Right cardiac atrium (tissue), 5 donors: ENCODE measurements at regions not wholly inside any gene's neighbourhood (a gene's known extent, or its start where the extent isn't known, plus 50 kb on each side); places are given as distances from the start of the nearest gene placed in this dataset.

Experiments used
- ATAC-seq, 2 donors: fragments of 200-7000 bp; cut with Tn5 transposase; one replicate each; pipeline versions ENCODE4 v1.8.0 to v1.9.1; 2020; ENCODE audit warnings: moderate library complexity in 2 of 2, mild to moderate bottlenecking in 1 of 2
- DNase-seq, 3 donors: peaks; one replicate each; pipeline ENCODE4 v3.0.0-alpha.2; 2020
- H3K27ac ChIP-seq: one replicate; pipeline ENCODE4 v1.5.1; 2013; ENCODE audit warnings: mild to moderate bottlenecking, low read length, control low read depth, moderate library complexity
- H3K27me3 ChIP-seq: one replicate; pipeline ENCODE4 v1.6.1; 2013; ENCODE audit not compliant: control insufficient read depth, insufficient read depth
- H3K4me1 ChIP-seq: one replicate; pipeline ENCODE4 v1.6.1; 2013; ENCODE audit warnings: low read length; ENCODE audit not compliant: control insufficient read depth, insufficient read depth
- H3K4me3 ChIP-seq: one replicate; pipeline ENCODE4 v1.5.1; 2013; ENCODE audit warnings: low read length, control low read depth
- H3K9me3 ChIP-seq: one replicate; pipeline ENCODE4 v1.6.1; 2013; ENCODE audit warnings: low read length; ENCODE audit not compliant: control insufficient read depth
- WGBS: extraction: QIAGEN DNeasy Blood & Tissue Kit; methylation state at CpG from one replicate; pipeline ENCODE4 v1.1.7; 2013; 5-methylcytosine and 5-hydroxymethylcytosine counted together
- intact Hi-C, 4 donors: fragments of 100-400 bp; cut with DNase I; formaldehyde crosslinking; loops; one replicate each; pipeline versions ENCODE4 v1.11.0 to v1.14.0; 2022 to 2023
- donor health status: healthy with polysubstance abuse.
- donor health status: DM: no; HTN: yes; CAD: no.
- donor health status: DM: no; HTN: no; CAD: no.
- donor health status: DM: no; HTN: yes; CAD: no; lungs with severe emphysema.
- donor health status: DM: yes; HTN: yes; CAD: no.

DNA sequence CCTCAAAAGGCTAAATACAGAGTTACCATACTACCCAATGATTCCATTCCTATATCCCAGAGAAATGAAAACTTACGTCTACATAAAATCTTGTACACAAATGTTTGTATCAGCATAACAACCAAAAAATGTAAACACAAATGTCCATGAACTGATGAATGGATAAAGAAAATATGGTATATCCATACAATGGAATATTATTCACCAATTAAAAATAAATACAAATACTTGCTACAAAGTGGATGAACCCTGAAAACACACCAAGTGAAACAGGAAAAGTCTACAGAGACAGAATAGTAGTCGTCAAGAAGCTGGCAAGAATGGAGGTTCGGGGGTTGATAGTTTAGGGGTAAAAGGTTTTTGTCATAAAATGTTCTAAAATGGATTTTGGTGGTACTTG lies 54.0 kb upstream of the ANKRD28 start:
- intact Hi-C loops, result no loop called here
- 98% methylated on average over 3 of the region's 3 CpGs for WGBS
- DNase-seq, result no peak

GRCh38 chr3:15858547-15859506 lies 61.0 kb upstream of the ANKRD28 start:
- intact Hi-C loops, result no loop called here

More for the DNA sequence above, 54.0 kb upstream of the ANKRD28 start:
- no peak for ATAC-seq
- Histone ChIP-seq H3K4me3 (no peak overlapping the region), H3K4me1 (no peaks in the 10 kb centered on the region), H3K27me3 (no peaks in the 10 kb centered on the region), H3K27ac (no peak overlapping the region), H3K9me3 (no peaks in the 10 kb centered on the region)

DNA sequence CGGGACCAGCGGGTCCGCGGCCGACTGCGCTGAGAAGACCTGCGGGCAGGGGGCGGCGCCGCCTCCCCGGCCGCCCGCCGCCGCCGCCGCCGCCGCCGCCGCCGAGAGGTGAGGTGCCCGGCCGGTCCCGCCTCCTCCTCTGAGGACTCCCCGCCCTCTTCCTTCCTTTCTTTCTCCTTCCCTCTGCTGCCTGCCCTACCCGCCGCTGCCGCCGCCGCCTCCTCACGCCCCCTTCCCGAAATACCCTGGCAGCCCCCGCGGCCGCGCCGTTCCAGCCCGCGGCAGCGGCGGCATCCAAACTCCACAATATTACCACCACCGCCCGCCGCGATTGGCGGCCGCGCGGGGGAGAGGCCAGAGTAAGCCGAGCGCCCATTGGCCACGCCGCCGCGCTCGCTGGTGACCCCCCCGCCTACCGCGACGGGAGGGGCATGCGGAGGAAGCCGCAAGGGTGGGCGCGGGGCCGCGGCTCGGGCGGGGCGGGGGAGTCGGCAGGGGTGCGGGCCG lies 61.8 kb upstream of the ANKRD28 start:
- Histone ChIP-seq H3K4me3 (peak overlapping the region; percentile 96), H3K4me1 (no peaks in the 10 kb centered on the region), H3K27me3 (no peaks in the 10 kb centered on the region), H3K9me3 (no peaks in the 10 kb centered on the region), H3K27ac (peak overlapping the region; percentile 9)
- DNase-seq (peak; percentile 83 to 95 (median 91)), ATAC-seq (peak; percentile 97)
- intact Hi-C loops, result no loop called here
- WGBS, result under 1% methylated on average over 73 of the region's 73 CpGs

More at GRCh38 chr3:15858547-15859506, 61.0 kb upstream of the ANKRD28 start:
- peak; percentile 16 to 22 for ATAC-seq
- peak; percentile 18 to 64 (median 43) for DNase-seq
- 5% methylated on average over 70 of the region's 70 CpGs for WGBS
- Histone ChIP-seq H3K9me3 (no peaks in the 10 kb centered on the region), H3K4me1 (no peaks in the 10 kb centered on the region), H3K4me3 (peak overlapping the region; percentile 96), H3K27ac (peak overlapping the region; percentile 9), H3K27me3 (no peaks in the 10 kb centered on the region)

DNA sequence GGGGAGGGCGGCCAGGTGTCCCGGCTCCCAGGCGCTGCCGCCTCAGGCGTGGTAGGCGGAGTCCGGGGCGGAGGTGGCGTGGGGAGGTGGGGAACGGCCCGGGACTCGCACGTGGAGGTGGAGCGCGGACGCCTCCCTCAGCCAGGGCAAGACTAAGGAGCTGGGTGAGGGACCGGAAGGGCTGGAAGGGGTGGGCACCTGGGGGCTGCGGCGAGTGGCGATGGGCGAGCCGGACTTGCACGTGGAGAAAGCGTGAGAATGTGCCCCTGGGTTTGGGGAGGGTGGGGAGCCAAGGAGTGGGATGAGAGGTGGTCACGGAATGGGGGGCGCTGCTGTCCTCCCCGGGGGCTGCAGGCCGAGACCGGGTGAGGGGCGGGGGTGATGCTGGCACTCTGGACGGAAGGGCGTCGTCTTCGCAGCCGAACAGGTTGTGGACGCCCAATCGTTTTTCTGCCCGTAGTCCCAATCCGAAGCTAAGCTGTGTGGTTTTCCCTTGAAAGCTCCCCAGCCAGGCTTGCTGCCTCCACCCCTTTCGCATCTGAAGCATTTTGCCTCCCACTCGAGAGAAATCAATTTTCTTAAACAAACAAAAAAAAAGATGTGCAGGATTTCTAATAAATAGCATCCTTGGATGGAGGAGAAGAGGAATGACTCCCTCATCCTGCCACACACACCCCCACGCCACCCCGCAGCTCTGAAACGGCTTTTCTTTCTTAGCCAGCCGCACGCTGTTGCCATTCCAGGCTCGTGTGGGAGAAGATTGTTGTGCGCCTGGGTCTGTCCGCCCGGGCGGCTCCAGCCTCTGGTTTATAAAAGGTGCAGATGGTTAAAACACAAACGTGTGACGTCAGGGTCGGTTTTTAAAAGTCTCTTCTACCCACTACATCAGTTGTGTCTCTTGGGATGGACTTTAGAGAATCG lies 62.5 kb upstream of the ANKRD28 start:
- WGBS, result 2% methylated on average over 55 of the region's 55 CpGs
- no peaks in the 10 kb centered on the region for H3K27me3 ChIP-seq
- no peaks in the 10 kb centered on the region for H3K4me1 ChIP-seq
- ATAC-seq (peak; percentile 52 to 81), DNase-seq (peak; percentile 17 to 60 (median 47))
- no peak overlapping the region for H3K27ac ChIP-seq
- H3K4me3 ChIP-seq, result peak overlapping the region; percentile 96
- no peaks in the 10 kb centered on the region for H3K9me3 ChIP-seq
- intact Hi-C loops, result no loop called here

DNA sequence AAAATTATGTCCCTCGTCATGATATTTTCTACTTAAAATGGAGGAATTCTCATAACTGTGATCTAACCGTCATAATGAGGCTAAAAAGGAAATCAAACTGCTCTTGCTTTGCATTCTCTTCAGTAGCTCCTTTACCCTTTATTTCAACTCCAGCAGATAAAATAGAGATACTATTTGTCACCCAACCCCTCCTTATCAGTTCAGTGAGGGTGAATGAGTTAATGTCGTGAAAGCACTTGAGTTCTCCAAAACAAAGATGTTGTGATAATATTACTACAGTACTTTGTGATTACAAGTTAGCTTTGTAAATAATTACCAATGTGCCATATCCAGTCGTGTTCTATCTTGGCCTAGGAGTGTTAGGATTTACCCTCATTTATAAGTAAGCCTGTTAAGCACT lies 63.4 kb upstream of the ANKRD28 start:
- peak overlapping the region; percentile 96 for H3K4me3 ChIP-seq
- DNase-seq (no peak), ATAC-seq (no peak)
- no peak overlapping the region for H3K27ac ChIP-seq
- no peaks in the 10 kb centered on the region for H3K4me1 ChIP-seq
- intact Hi-C loops, result no loop called here
- no peaks in the 10 kb centered on the region for H3K9me3 ChIP-seq
- WGBS, result 43% methylated on average over 4 of the region's 4 CpGs
- no peaks in the 10 kb centered on the region for H3K27me3 ChIP-seq

- intact Hi-C loops, result no loop called here
- no peaks in the 10 kb centered on the region for H3K4me1 ChIP-seq
- H3K27ac ChIP-seq, result no peak overlapping the region
- no peaks in the 10 kb centered on the region for H3K27me3 ChIP-seq
- 86% methylated on average over 1 of the region's 1 CpG for WGBS
- H3K9me3 ChIP-seq, result no peaks in the 10 kb centered on the region
- DNase-seq, result no peak
- no peak for ATAC-seq
- H3K4me3 ChIP-seq, result no peak overlapping the region
Measured at GRCh38 chr3:15872807-15873206, 75.0 kb upstream of the ANKRD28 start.

DNA sequence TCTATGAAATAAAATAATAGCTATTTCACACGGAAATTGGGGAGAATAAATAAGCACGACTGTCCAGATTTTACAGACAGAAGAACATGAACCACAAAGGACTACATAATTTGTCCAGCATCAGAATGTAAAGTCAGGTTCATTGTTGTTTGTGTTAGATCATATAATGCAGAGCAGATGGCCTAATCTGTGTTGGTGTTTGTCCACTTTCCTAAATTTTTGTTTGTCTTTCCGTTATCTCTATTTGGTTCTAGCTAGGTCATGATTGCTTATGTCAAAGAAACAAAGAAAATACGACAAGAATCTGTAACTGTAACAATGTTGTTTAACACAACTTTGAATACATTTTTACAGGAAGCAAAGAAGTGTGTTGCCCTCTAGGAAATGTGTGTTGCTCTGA lies 75.6 kb upstream of the ANKRD28 start:
- no peak for ATAC-seq
- H3K9me3 ChIP-seq, result no peaks in the 10 kb centered on the region
- 59% methylated on average over 4 of the region's 4 CpGs for WGBS
- H3K27ac ChIP-seq, result no peak overlapping the region
- no peaks in the 10 kb centered on the region for H3K27me3 ChIP-seq
- no peaks in the 10 kb centered on the region for H3K4me1 ChIP-seq
- DNase-seq, result no peak
- no peak overlapping the region for H3K4me3 ChIP-seq
- intact Hi-C loops, result no loop called here

DNA sequence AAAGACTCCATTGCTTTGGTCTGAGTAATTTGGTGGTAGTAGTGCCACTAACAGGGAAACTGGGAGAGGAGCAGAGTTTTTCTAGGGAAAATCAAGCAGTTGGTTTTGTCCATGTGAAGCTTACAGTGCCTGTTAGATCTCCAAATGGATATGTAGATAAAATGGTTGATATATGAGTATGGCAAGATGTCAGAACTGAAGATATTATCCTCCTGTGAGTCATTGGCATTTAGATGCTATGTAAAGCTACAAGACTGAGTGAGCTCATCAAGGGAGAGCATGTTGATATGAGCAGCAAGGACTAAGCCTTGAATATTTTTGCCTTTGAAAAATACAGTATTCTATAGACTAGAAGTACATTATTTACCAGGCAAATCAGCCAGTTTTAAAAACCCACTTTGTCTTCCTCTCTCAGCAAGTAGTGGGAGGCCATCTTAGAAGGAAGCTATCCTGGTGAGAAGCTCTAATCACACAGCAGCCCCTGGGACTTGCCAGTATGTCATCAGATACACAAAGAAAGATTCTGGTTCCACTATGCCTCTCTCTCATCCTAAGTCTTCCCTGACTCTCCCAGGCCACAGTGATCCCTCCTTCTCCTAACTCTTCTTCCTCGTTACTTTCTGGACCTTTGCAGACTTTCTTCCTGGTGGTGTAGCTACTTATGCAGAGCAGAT lies 77.4 kb upstream of the ANKRD28 start:
- no peaks in the 10 kb centered on the region for H3K27me3 ChIP-seq
- WGBS, result 58% methylated on average over 1 of the region's 1 CpG
- H3K4me1 ChIP-seq, result no peaks in the 10 kb centered on the region
- H3K9me3 ChIP-seq, result no peaks in the 10 kb centered on the region
- DNase-seq, result no peak
- no peak for ATAC-seq
- H3K27ac ChIP-seq, result no peak overlapping the region
- no peak overlapping the region for H3K4me3 ChIP-seq
- intact Hi-C loops, result no loop called here

GRCh38 chr3:15876669-15877068 lies 78.9 kb upstream of the ANKRD28 start:
- Histone ChIP-seq H3K4me1 (no peaks in the 10 kb centered on the region), H3K4me3 (no peak overlapping the region), H3K9me3 (no peaks in the 10 kb centered on the region), H3K27me3 (no peaks in the 10 kb centered on the region), H3K27ac (no peak overlapping the region)
- intact Hi-C loops, result no loop called here
- no peak for DNase-seq
- ATAC-seq, result no peak
- WGBS, result 77% methylated on average over 1 of the region's 1 CpG

DNA sequence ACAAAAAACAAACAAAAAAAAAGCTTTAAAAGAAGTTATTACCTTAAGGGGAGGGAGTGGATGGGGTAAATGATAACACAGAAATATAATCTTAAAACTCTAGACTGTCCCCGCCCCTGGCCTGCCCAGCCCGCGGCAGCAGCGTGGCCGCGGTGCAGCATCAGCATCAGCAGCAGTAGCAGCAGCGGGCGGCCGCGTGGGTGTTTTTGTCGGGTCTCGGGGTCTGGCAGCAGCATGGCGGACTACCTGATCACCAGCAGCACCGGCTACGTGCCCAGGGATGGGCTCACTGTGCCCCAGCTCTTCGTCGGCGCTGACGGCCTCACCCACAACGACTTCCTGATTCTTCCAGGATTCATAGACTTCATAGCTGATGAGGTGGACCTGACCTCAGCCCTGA lies 80.0 kb upstream of the ANKRD28 start:
- Histone ChIP-seq H3K27me3 (no peaks in the 10 kb centered on the region), H3K4me1 (no peaks in the 10 kb centered on the region), H3K9me3 (no peaks in the 10 kb centered on the region), H3K4me3 (no peak overlapping the region), H3K27ac (no peak overlapping the region)
- intact Hi-C loops, result no loop called here
- ATAC-seq (no peak), DNase-seq (peak in 1 of 3 donors; percentile 43)
- WGBS, result 97% methylated on average over 20 of the region's 20 CpGs
